ENCODE measurements at regions not wholly inside any gene's neighbourhood (a gene's known extent, or its start where the extent isn't known, plus 50 kb on each side); places are given as distances from the start of the nearest gene placed in this dataset.

GRCh38 chr1:217228689-217229088 lies 402.2 kb downstream of the GPATCH2 start:
- TF ChIP-seq FOXK1 (CRISPR knock-in tag; IDR thresholded peaks at IDR 0.05; ENCODE audit: borderline replicate concordance) (no peak), USF2 (CRISPR knock-in tag; IDR thresholded peaks at IDR 0.05) (no peak), BRD9 (IDR thresholded peaks at IDR 0.05; ENCODE audit: low read depth, partially characterized antibody) (no peak), MCM5 (IDR thresholded peaks at IDR 0.05; ENCODE audit: low read depth) (no peak), FOXK2 (conservative IDR thresholded peaks at IDR 0.05 in 1 of 2, IDR thresholded peaks at IDR 0.05 in 1 of 2; ENCODE audit: low read depth in 2 of 2) (no peak), HNRNPUL1 (IDR thresholded peaks at IDR 0.05; ENCODE audit: low read length) (no peak), SETDB1 (IDR thresholded peaks at IDR 0.05; ENCODE audit: low read length) (no peak), ZNF140 (CRISPR knock-in tag; IDR thresholded peaks at IDR 0.05) (no peak), MAFG (tag; conservative IDR thresholded peaks at IDR 0.05) (no peak), CTCF (IDR thresholded peaks at IDR 0.05 in 2 of 3, conservative IDR thresholded peaks at IDR 0.05 in 1 of 3; ENCODE audit: insufficient read depth in 2 of 3, low read depth in 1 of 3, low read length in 3 of 3) (no peak), PRDM10 (IDR thresholded peaks at IDR 0.05; ENCODE audit: partially characterized antibody) (no peak)
- TF ChIP-seq, protein P1, sequence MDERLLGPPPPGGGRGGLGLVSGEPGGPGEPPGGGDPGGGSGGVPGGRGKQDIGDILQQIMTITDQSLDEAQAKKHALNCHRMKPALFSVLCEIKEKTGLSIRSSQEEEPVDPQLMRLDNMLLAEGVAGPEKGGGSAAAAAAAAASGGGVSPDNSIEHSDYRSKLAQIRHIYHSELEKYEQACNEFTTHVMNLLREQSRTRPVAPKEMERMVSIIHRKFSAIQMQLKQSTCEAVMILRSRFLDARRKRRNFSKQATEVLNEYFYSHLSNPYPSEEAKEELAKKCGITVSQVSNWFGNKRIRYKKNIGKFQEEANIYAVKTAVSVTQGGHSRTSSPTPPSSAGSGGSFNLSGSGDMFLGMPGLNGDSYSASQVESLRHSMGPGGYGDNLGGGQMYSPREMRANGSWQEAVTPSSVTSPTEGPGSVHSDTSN (CRISPR knock-in tag; IDR thresholded peaks at IDR 0.05; ENCODE audit: low read depth) = no peak
- TF ChIP-seq, protein P1 (tag; conservative IDR thresholded peaks at IDR 0.05; ENCODE audit: low read depth) = no peak
